OCI-LY3 (cell line): ENCODE measurements at regions not wholly inside any gene's neighbourhood (a gene's known extent, or its start where the extent isn't known, plus 50 kb on each side); places are given as distances from the start of the nearest gene placed in this dataset.

Source experiments
- H2AFZ ChIP-seq: fragments of 200-600, 300-600 bp; shearing (Covaris generic); 2 replicates; pipeline ENCODE4 v1.6.0; 2014; ENCODE audit warnings: antibody characterized with exemption, low read depth, low read length
- H3K27ac ChIP-seq: fragments of 200-600, 300-600 bp; sonication (generic); 2 replicates; pipeline ENCODE4 v1.5.1; 2014; ENCODE audit warnings: mild to moderate bottlenecking, low read length, moderate library complexity, mixed read lengths
- H3K27me3 ChIP-seq: fragments of 200-600, 300-600 bp; sonication (generic); 2 replicates; pipeline ENCODE4 v1.6.1; 2014; ENCODE audit warnings: low read depth, low read length, mixed read lengths
- H3K36me3 ChIP-seq: fragments of 200-600, 300-600 bp; sonication (generic); replicated peaks from 2 replicates; pipeline ENCODE3; 2014; ENCODE audit warnings: low read depth, low read length, mixed read lengths
- H3K4me1 ChIP-seq: fragments of 300-600, 200-600 bp; sonication (generic); 2 replicates; pipeline ENCODE4 v1.6.1; 2014; ENCODE audit warnings: low read length, mixed read lengths
- H3K4me2 ChIP-seq: fragments of 200-600, 300-600 bp; sonication (generic); 2 replicates; pipeline ENCODE4 v1.6.1; 2014; ENCODE audit warnings: low read length, mixed read lengths
- H3K4me3 ChIP-seq: fragments of 300-600, 200-600 bp; sonication (generic); 2 replicates; pipeline ENCODE4 v1.5.1; 2014; ENCODE audit warnings: antibody characterized with exemption, mild to moderate bottlenecking, low read length, moderate library complexity
- H3K79me2 ChIP-seq: fragments of 300-600, 200-600 bp; shearing (Covaris generic); 2 replicates; pipeline ENCODE4 v1.6.1; 2014; ENCODE audit warnings: mild to moderate bottlenecking, low read length, mixed read lengths
- H3K9ac ChIP-seq: fragments of 300-600, 200-600 bp; shearing (Covaris generic); 2 replicates; pipeline ENCODE4 v1.6.0; 2014; ENCODE audit warnings: mild to moderate bottlenecking, low read length, moderate library complexity
- H3K9me3 ChIP-seq: fragments of 200-600, 300-600 bp; shearing (Covaris generic); 2 replicates; pipeline ENCODE4 v1.6.1; 2014; ENCODE audit warnings: low read length, mixed read lengths; ENCODE audit not compliant: insufficient read depth
- H4K20me1 ChIP-seq: fragments of 200-600, 300-600 bp; sonication (generic); 2 replicates; pipeline ENCODE4 v1.6.1; 2016; ENCODE audit warnings: low read length, mixed read lengths; ENCODE audit not compliant: insufficient read depth
- CTCF ChIP-seq: fragments of 200-600, 300-600 bp; sonication (generic); IDR thresholded peaks from 2 replicates; pipeline ENCODE4 v1.5.1; 2014; ENCODE audit warnings: antibody characterized with exemption, low read length, low read depth
- EZH2phosphoT487 ChIP-seq: fragments of 200-600 bp; shearing (Covaris generic); IDR thresholded peaks from 2 replicates; pipeline ENCODE4 v1.6.1; 2018; ENCODE audit warnings: antibody characterized with exemption, mixed run types, low read depth

GRCh38 chr3:80007522-80007921 lies 239.7 kb upstream of the ROBO1 start:
- Histone ChIP-seq H3K79me2 (no peaks in the 10 kb centered on the region), H3K9me3 (no peaks in the 10 kb centered on the region), H3K9ac (no peak overlapping the region), H2AFZ (no peak overlapping the region), H3K4me1 (no peaks in the 10 kb centered on the region), H3K4me2 (no peak overlapping the region), H3K4me3 (no peak overlapping the region), H3K27me3 (no peaks in the 10 kb centered on the region), H3K36me3 (no peaks in the 10 kb centered on the region), H4K20me1 (no peaks in the 10 kb centered on the region), H3K27ac (no peak overlapping the region)
- TF ChIP-seq CTCF (no peak), EZH2phosphoT487 (no peak)

DNA sequence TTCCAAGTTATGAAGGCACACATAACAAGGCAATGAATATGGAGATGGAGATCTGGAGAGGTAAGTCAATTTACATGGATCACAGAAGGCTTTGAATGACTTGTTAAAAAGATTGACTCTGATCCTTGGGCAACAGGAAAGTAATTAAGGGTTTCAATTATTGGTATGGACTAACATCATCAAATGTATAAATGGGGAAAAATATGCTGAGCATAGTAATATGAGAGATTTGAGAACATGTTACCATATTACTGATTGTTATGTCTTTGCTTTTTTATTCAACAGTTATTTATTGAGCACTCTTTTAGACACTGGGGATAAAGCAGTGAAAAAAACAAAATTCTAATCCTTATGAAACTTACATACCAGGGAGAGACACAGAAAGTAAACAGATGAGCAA lies 238.5 kb upstream of the ROBO1 start:
- Histone ChIP-seq H3K9me3 (no peaks in the 10 kb centered on the region), H2AFZ (no peak overlapping the region), H3K27ac (no peak overlapping the region), H3K36me3 (no peaks in the 10 kb centered on the region), H3K9ac (no peak overlapping the region), H4K20me1 (no peaks in the 10 kb centered on the region), H3K4me1 (no peaks in the 10 kb centered on the region), H3K4me2 (no peak overlapping the region), H3K27me3 (no peaks in the 10 kb centered on the region), H3K79me2 (no peaks in the 10 kb centered on the region), H3K4me3 (no peak overlapping the region)
- TF ChIP-seq CTCF = no peak
- no peak for TF ChIP-seq EZH2phosphoT487

- no peak for TF ChIP-seq EZH2phosphoT487
- TF ChIP-seq CTCF = no peak
- Histone ChIP-seq H3K79me2 (no peaks in the 10 kb centered on the region), H3K4me3 (no peak overlapping the region), H3K27ac (no peak overlapping the region), H3K9ac (no peak overlapping the region), H2AFZ (no peak overlapping the region), H4K20me1 (no peaks in the 10 kb centered on the region), H3K27me3 (no peaks in the 10 kb centered on the region), H3K36me3 (peaks cover 3% of the 10 kb centered on the region), H3K4me1 (no peaks in the 10 kb centered on the region), H3K4me2 (no peak overlapping the region), H3K9me3 (peaks cover 5% of the 10 kb centered on the region; the same call in 1 of the 2 replicates)
Measured at GRCh38 chr3:80000022-80000421, 232.2 kb upstream of the ROBO1 start.

DNA sequence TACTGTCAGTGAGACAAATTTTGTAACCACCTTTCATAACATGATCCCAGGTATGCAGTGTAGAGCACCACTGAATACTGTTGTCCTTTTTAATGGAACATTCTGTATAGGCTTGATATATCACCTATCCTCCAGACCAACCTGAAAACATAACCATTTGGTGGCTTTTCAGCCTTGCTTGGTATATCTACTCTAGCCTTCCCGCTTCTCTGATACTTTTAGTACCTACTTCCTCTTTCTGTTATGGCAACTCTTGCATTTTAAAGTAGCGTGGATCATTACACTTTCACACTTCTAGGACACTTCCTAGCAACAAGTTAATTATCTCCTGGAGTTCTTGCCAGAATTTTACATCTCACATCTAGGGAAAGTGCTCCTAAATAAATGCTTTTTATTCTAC lies 226.6 kb upstream of the ROBO1 start:
- Histone ChIP-seq H3K4me3 (no peak overlapping the region), H3K27ac (no peak overlapping the region), H3K36me3 (peaks cover 3% of the 10 kb centered on the region), H3K27me3 (no peaks in the 10 kb centered on the region), H3K4me2 (no peak overlapping the region), H4K20me1 (no peaks in the 10 kb centered on the region), H2AFZ (no peak overlapping the region), H3K4me1 (peaks cover 9% of the 10 kb centered on the region), H3K9ac (no peak overlapping the region), H3K9me3 (peaks cover 5% of the 10 kb centered on the region; the same call in 1 of the 2 replicates), H3K79me2 (no peaks in the 10 kb centered on the region)
- TF ChIP-seq EZH2phosphoT487 (no peak), CTCF (no peak)
